ENCODE measurements at regions not wholly inside any gene's neighbourhood (a gene's known extent, or its start where the extent isn't known, plus 50 kb on each side); places are given as distances from the start of the nearest gene placed in this dataset.

DNA sequence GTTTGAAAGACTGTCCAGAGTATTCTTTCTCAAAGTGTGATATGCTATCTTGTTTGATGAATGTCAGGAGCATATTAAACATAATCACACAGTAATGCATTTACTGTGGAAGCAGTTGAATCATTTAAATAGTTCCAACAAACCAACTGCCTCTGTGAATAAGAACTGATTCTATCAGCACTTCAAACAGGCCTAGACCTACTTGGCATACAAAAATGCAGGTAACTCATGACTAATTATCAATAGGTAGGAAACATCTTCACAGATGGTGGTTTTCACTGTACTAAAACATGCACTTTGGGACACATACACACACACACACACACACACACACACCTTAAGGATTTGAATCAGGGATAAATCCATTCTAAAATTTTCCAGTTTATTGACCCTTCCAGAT lies 91.2 kb upstream of the SNX2 start:
- Histone ChIP-seq H3K4me2 (ENCODE audit: insufficient read depth, low read length) (no peak overlapping the region), H3K79me2 (ENCODE audit: control insufficient read depth, insufficient read depth, low read length) (no peaks in the 10 kb centered on the region), H2AFZ (ENCODE audit: low read depth, low read length) (no peak overlapping the region), H3K4me1 (replicated peaks in 1 of 2; ENCODE audit: control insufficient read depth in 2 of 2, insufficient read depth in 2 of 2, low read length in 2 of 2) (no peaks in the 10 kb centered on the region), H3K27ac (ENCODE audit: extremely low read depth, low read depth, low read length) (no peak overlapping the region), H3K4me3 (no peak overlapping the region), H3K9me3 (replicated peaks; ENCODE audit: control insufficient read depth, insufficient read depth, low read depth, low read length) (no peaks in the 10 kb centered on the region), H3K36me3 (ENCODE audit: control insufficient read depth, insufficient read depth, low read length) (no peaks in the 10 kb centered on the region), H3K9me1 (ENCODE audit: control insufficient read depth, insufficient read depth, low read length) (no peaks in the 10 kb centered on the region), H4K20me1 (replicated peaks; ENCODE audit: control insufficient read depth, insufficient read depth, low read length) (no peaks in the 10 kb centered on the region), H3K9ac (ENCODE audit: insufficient read depth in 1 of 2, low read depth in 2 of 2, low read length in 2 of 2) (no peak overlapping the region), H3K27me3 (ENCODE audit: control insufficient read depth in 2 of 2, insufficient read depth in 2 of 2, low read length in 2 of 2) (0 out of 5 replicates have a peak, but pooled peaks cover 0 to 2% of the 10 kb centered on the region in 2 experiments)
- DNase-seq (ENCODE audit: extremely low read depth in 1 of 4, low spot score in 3 of 4) (no peak), FAIRE-seq (no peak), ATAC-seq (no peak)
- ChIA-PET POLR2A (no interaction called here), CTCF (ENCODE audit: low intra/inter-chr PET ratio) (no interaction called here)
- BruUV-seq (replicated peaks): no TSS peak
- no peak for TF ChIP-seq NCOA2 (IDR thresholded peaks at IDR 0.05; ENCODE audit: partially characterized antibody in 2 of 2)
- TF ChIP-seq ETV6 (IDR thresholded peaks at IDR 0.05; ENCODE audit: borderline replicate concordance in 1 of 2, low read depth in 2 of 2, low read length in 1 of 2): no peak
- no peak for TF ChIP-seq ETV6 (CRISPR knock-in tag; IDR thresholded peaks at IDR 0.05; ENCODE audit: borderline replicate concordance)
- TF ChIP-seq ZFP30 (CRISPR knock-in tag; IDR thresholded peaks at IDR 0.05; ENCODE audit: borderline replicate concordance): no peak
- no peak for TF ChIP-seq ILF3 (IDR thresholded peaks at IDR 0.05; ENCODE audit: borderline replicate concordance)
- TF ChIP-seq FIP1L1 (IDR thresholded peaks at IDR 0.05; ENCODE audit: low read depth, low read length, poor library complexity, severe bottlenecking): no peak
- no peak for TF ChIP-seq NFIC (IDR thresholded peaks at IDR 0.05)
- TF ChIP-seq, protein P1, sequence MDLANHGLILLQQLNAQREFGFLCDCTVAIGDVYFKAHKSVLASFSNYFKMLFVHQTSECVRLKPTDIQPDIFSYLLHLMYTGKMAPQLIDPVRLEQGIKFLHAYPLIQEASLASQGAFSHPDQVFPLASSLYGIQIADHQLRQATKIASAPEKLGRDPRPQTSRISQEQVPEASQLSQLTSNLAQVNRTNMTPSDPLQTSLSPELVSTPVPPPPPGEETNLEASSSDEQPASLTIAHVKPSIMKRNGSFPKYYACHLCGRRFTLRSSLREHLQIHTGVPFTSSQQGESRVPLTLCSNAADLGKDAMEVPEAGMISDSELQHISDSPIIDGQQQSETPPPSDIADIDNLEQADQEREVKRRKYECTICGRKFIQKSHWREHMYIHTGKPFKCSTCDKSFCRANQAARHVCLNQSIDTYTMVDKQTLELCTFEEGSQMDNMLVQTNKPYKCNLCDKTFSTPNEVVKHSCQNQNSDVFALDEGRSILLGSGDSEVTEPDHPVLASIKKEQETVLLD (IDR thresholded peaks at IDR 0.05): no peak
- TF ChIP-seq, protein P2, sequence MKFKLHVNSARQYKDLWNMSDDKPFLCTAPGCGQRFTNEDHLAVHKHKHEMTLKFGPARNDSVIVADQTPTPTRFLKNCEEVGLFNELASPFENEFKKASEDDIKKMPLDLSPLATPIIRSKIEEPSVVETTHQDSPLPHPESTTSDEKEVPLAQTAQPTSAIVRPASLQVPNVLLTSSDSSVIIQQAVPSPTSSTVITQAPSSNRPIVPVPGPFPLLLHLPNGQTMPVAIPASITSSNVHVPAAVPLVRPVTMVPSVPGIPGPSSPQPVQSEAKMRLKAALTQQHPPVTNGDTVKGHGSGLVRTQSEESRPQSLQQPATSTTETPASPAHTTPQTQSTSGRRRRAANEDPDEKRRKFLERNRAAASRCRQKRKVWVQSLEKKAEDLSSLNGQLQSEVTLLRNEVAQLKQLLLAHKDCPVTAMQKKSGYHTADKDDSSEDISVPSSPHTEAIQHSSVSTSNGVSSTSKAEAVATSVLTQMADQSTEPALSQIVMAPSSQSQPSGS (CRISPR knock-in tag; IDR thresholded peaks at IDR 0.05): no peak
- no peak for TF ChIP-seq ZNF174 (CRISPR knock-in tag; IDR thresholded peaks at IDR 0.05)
- TF ChIP-seq SRSF1 (IDR thresholded peaks at IDR 0.05; ENCODE audit: low read depth, low read length): no peak
- no peak for TF ChIP-seq ZNF57 (CRISPR knock-in tag; IDR thresholded peaks at IDR 0.05)
- TF ChIP-seq SMARCE1 (IDR thresholded peaks at IDR 0.05): no peak
- TF ChIP-seq, protein P3, sequence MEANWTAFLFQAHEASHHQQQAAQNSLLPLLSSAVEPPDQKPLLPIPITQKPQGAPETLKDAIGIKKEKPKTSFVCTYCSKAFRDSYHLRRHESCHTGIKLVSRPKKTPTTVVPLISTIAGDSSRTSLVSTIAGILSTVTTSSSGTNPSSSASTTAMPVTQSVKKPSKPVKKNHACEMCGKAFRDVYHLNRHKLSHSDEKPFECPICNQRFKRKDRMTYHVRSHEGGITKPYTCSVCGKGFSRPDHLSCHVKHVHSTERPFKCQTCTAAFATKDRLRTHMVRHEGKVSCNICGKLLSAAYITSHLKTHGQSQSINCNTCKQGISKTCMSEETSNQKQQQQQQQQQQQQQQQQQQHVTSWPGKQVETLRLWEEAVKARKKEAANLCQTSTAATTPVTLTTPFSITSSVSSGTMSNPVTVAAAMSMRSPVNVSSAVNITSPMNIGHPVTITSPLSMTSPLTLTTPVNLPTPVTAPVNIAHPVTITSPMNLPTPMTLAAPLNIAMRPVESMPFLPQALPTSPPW (CRISPR knock-in tag; IDR thresholded peaks at IDR 0.05): no peak
- no peak for TF ChIP-seq EP400 (IDR thresholded peaks at IDR 0.05)
- TF ChIP-seq SMARCA4 (IDR thresholded peaks at IDR 0.05): no peak
- no peak for TF ChIP-seq SMAD1 (IDR thresholded peaks at IDR 0.05; ENCODE audit: low read depth, low read length, partially characterized antibody)
- TF ChIP-seq CBX3 (IDR thresholded peaks at IDR 0.05; ENCODE audit: borderline replicate concordance in 1 of 2, low read length in 2 of 2): no peak
- intact Hi-C loops (cut with micrococcal nuclease) (no loop called here), in situ Hi-C loops (cut with MboI) (no loop called here)
